Head of caudate nucleus (tissue), 42 donors: ENCODE measurements at regions not wholly inside any gene's neighbourhood (a gene's known extent, or its start where the extent isn't known, plus 50 kb on each side); places are given as distances from the start of the nearest gene placed in this dataset.
"Not testable (repeated sequence)": the region's sequence is repeated elsewhere in the genome, so short reads cannot be mapped to it uniquely, and the experiment has no call there.

Experiments
- DNase-seq, 42 donors: peaks; one replicate each; pipeline versions ENCODE4 v3.0.0 to v3.0.0-alpha.2; 2020 to 2021; ENCODE audit warnings: mixed read lengths in 7 of 42
- intact Hi-C: fragments of 100-400 bp; cut with DNase I; formaldehyde crosslinking; loops from one replicate; pipeline ENCODE4 v1.15.0; 2022

DNA sequence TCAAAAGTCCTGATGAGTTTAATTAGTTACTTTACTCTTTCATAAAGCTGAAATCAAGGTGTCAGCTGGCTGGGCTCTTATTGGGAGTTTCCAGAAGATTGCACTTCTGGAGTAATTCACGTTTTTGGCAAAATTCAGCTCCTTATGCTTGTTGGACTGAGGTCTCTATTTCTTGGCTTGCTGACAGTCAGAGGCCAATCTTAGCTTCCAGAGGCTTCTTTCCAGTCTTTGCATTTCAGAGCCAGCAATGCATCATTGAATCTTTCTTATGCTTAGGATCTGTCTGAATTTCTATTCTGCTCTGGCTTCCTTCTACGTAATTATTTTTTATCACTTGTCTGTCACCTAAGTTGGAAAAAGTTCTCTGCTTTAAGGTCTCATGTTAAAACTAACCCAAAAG lies 91.4 kb upstream of the SYN3 start:
- DNase-seq, result no peak
- intact Hi-C loops, result no loop called here

DNA sequence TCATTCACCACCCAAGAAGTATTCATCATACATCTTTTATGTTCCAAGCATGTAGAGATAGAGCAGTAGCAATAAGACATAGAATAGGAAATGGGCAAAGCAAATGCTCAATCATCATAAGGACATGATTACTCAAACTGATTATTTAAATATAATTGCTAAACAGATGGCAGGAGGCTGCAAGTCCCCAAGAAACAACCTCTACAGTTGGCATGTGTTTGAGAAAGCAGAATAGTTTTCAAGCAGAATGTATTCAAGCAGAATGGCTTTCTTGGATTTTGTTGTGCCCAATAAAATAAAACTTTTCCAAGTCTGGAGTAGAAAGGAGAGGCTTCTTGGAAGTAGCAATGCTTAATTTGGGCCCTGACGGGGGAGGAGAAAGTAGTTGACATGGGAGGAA lies 86.5 kb upstream of the SYN3 start:
- DNase-seq, result no peak
- intact Hi-C loops, result no loop called here

DNA sequence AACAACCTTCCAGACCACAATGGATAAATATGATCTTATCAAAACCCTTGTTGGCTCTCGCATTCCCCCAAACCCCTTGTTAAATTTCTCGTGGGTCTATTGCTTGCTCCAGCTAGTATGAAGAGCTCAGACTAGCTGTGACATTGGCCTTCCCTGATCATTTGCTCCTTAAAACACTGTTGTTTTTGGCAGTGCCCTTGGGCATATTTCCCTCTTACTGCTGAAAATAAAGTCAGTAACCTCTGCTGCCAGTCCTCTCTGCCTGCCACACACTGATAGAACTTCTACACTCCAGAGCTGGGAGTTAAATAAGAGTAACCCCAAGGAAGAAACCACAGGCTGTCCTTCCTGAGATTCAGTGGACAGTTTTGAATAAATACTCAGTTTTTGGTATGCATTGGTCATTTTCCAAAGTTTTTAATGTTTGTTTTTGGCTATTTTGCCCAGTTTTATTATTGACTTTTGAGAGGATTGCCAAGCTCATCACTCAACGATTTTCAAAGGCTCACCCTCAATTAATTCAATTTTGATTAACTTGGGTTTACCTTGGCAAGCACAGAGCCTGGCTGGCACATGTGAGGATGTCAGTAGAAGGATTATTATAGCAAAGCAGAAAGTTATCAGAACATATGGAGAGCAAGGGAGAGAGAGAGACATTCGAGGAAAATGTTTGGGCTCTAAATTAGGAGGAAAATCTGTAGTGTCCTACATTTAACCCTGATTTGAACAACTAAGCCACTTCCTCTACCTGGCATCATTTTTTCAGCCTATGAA lies 84.3 kb upstream of the SYN3 start:
- DNase-seq, result no peak
- intact Hi-C loops, result no loop called here

DNA sequence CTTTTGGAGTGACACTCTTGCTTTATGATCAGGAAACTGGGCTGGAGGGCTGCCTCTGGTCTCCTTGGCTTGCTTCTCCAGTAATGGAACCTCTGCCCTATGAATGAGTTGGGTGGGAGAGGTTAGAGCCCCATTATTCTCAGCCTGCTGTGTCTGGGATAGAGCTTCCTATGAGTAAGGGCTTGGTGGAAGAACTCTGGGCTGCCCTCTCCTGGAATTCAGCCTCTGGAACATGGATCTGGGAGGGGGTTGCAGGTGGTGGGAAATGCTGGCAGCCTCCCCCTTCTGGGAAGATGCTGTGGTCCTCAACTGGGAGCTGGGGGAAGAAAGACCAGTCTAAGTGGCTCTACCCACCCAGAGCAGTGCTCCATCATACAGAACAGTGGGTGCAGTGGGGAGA lies 81.8 kb upstream of the SYN3 start:
- intact Hi-C loops, result no loop called here
- no peak for DNase-seq

DNA sequence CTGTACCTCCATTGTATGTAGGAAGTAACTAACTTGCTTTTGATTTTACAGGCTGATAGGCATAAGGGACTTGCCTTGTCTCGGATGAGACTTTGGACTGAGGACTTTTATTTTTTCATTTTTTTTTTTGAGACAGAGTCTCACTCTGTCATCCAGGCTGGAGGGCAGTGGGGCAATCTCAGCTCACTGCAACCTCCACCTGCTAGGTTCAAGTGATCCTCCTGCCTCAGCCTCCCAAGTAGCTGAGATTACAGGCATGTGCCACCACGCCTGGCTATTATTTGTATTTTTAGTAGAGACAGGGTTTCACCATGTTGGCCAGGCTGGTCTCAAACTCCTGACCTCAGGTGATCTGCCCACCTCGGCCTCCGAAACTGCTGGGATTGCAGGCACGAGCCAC lies 80.2 kb upstream of the SYN3 start:
- DNase-seq, intact Hi-C loops: not testable (repeated sequence)

DNA sequence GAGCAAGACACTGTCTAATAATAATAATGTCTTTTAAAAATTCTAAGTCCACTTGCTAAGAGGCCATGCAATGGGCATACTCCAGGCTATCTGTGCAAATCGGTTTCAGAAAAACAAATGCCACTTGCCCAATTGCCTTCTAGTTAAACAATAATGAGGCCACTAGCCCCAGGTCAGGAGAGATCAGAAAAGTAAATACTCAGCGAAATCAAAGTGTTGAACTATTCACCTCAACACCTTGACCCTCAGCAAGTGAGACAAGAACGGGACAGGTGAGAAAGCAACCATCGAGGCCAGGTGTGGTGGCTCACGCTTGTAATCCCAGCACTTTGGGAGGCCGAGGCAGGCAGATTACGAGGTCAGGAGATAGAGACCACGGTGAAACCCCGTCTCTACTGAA lies 72.3 kb upstream of the SYN3 start:
- intact Hi-C loops, result no loop called here
- DNase-seq, result no peak

DNA sequence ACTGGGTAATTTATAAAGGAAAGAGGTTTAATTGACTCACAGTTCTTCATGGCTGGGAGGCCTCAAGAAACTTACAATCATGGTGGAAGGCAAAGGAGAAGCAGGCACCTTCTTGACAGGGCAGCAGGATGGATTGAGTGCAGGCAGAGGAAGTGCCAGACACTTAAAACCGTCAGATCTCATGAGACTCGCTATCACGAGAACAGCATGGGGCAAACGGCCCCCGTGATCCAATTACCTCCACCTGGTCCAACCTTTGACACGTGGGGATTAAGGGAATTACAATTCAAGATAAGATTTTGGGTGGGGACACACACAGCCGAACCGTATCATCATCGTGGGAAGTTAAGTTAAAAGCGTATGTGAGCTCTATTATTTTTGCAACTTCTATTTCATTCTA lies 71.4 kb upstream of the SYN3 start:
- DNase-seq, result no peak
- intact Hi-C loops, result no loop called here

DNA sequence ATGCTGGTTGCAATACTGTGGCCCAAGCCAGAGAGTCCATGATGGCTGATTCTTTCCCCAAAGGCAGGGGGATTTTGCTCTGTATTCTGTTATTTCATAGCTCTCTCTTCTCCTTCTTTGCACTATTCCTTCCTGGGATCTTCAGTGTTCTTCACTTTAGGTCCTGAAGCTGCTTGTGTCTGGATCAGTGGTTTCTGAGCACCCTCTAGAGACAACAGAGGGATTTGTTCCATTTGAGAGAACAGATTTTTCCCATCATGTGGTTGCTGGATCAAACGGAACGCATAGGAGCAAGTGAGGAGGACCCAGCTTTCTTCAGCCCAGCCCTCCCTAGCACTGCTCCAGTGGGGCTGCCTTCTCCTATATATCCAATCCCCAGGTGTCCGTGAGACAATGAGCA lies 68.7 kb upstream of the SYN3 start:
- intact Hi-C loops, result no loop called here
- DNase-seq, result peak in 13 of 42 donors; percentile 2 to 66 (median 21)

GRCh38 chr22:33124471-33124870 lies 66.3 kb upstream of the SYN3 start:
- intact Hi-C loops, result no loop called here
- DNase-seq, result no peak

GRCh38 chr22:33122439-33122838 lies 64.3 kb upstream of the SYN3 start:
- intact Hi-C loops, result not testable (repeated sequence)

DNA sequence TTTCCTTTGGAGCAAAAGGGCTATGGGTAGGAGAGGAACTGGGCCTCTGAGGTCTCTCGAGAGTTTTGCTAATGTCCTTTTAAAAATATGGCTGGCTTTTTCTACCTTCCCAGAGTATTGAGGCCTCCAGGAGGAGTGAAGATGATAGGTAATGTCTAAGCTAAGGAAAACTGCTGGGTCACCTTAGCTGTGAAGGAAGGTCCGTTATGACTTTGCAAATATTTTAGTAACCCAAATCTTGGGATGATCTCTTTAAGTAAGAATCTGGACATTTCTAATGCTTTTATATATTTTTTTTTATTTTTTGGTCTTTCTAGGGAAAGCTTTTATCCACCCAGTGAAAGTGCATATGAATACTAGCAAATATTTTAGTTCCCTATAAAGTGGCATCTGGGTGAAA lies 60.9 kb upstream of the SYN3 start:
- intact Hi-C loops, result no loop called here
- no peak for DNase-seq

More at GRCh38 chr22:33122439-33122838, 64.3 kb upstream of the SYN3 start:
- not testable (repeated sequence) for DNase-seq

DNA sequence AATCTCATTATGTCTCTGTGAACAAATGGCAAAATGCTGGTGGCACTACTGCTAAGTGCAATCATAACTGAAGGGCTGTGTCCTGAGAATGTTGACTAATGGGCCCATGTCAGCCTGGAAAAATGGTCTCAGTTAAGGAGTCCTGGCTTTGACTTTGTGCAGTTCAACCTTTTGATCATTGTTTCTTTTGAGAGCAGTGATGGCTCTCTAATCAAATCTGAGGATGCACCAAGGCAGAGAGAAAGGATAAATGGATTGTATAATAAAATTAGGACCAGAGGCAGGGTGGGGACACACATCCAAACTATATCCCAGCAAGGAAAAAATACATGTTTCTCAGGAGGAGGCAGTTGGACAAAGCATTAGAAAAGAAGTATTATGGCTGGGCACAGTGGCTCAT lies 59.6 kb upstream of the SYN3 start:
- intact Hi-C loops, result no loop called here
- no peak for DNase-seq

GRCh38 chr22:33116841-33117547 lies 58.8 kb upstream of the SYN3 start:
- peak in 2 of 42 donors; percentile 7 to 9 for DNase-seq
- intact Hi-C loops, result no loop called here

DNA sequence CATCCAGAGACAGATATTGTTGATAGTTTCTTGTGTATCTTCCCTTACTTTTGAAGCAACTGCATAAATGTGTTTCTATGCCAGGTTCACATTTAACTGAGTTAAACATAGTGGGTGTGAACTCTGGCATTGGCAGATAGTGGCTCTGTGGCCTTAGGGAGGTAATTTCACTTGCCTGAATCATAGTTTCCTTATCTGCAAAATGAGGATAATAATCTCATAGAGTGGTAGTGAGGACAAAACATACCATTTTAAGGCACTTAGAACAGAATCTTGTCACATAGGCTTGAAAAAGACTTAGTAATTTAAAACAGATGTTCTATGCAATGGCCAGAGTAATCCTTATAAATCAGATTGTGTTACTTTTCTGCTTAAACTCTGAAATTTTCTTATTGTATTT lies 56.4 kb upstream of the SYN3 start:
- intact Hi-C loops, result no loop called here

DNA sequence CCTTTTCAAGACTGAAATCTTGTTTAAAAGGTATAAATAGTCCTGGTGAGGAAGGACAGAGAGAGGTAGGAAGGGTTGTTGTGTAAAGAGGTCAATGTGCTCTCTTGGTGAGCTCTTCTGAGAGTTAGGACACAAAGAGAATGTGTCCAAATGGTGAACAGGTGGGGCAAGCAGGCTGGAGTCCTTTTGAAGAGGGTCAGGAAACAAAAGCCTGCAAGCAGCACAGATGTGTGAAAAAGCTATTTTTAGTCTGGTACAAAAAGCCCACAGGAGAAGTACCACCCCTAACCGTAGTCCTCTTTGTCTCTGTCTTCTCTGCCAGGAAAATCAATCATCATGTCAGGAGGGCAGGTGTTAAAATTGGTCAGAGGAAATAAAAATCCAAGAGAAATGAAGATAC lies 54.4 kb upstream of the SYN3 start:
- intact Hi-C loops, result no loop called here
- no peak for DNase-seq

More for the DNA sequence above, 56.4 kb upstream of the SYN3 start:
- no peak for DNase-seq

DNA sequence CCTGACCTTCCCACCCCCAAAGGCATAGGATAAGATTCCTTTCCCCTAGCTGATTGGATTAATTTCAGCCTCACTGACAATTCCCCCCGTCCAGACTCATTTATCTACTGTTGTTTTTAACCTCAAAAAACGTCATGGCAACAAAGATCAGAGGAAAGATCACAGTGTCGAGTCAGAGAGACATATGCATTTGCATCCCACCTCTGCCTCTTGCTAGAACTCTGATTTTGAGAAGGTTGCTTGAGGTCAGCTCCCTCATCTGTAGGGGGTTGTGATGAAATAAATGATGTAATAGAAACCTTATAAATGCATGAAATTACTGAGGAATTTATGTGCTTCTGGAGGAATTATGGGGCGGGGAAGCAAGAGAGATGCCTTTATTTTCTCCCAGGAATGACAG lies 53.3 kb upstream of the SYN3 start:
- no peak for DNase-seq
- intact Hi-C loops, result no loop called here

DNA sequence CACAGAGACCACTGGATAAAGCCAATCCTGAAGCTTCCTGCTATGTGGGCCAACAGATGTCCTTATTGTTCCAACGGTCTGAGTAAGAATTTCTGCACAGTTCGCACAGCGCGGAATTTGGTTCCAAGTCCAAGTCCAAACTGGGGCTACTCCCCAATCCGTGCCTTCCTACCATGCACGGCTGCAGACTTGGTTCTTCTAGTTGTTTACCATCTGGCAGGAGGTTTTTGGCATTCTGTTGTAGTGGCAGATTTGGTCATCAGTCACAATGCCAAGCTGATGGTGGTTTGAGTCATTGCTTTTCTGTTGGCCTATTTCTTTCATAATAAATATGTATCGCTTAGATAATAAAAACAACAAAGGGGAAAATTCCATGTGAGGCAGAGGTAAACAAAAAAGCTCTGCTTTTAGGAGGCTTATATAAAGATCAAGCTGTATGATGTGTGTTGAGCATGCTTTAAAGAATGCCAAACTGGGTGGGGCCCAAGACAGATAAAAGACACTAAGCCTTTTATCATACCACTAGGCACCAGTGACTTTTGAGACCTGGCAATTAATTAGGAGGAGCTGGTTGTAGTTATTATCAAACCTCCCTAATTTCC lies 52.5 kb upstream of the SYN3 start:
- peak in 1 of 42 donors; percentile 3 for DNase-seq
- intact Hi-C loops, result no loop called here

DNA sequence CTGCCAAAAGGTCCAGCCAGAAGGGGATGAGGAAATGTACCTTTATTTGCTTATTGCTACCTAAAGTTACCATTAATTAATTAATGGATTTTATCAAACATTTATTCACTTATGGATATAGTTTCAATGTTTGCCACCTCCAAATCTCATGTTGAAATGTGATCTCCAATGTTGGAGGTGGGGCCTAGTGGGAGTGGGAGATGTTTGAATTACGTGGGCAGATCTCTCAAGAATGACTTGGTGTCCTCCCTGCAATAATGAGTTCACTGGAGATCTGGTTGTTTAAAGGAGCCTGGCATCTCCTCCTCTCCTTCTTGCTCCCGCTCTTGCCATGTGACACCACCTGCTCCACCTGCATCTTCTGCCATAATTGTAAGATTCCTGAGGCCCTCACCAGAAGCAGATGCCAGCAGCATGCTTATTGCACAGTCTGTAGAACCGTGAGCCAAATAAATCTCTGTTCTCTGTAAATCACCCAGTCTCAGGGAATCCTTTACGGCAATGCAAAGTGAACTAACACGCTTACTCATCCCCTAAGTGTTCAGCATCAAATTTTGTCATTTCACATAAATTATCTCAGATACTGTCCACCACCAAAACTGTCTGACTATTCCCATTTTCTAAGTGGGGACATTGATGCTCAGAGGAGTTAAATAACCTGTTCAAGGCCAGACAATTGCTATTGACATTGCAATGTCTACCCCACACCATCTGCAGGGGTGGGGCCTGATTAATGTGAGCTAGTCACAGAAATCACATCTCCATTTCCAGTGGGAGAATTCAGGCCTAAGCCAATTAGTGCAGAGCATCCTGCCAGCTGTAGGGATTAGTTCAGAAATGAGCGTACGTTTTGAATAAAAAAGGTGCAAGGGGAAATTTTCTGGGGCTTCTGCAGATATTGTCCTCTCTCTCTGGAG lies 51.6 kb upstream of the SYN3 start:
- no peak for DNase-seq
- intact Hi-C loops, result no loop called here

DNA sequence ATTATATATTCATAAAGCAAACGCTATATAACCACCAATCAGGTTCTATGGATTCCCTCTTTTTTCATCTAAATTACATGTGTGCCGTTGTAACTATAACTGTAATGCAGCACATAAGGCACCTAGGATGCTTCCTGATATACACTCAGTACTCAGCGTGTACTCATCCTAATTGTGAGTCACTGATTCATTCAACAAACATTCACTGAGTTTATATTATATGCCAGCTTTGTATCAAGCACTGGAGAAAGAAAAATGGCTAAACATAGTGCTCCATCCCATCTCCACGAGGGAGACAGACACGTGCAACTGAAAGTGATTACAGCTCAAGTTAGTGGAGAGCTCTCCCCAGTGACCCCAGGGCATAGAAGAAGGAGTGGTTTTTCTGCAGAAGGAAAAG lies 49.9 kb upstream of the SYN3 start:
- no peak for DNase-seq
- intact Hi-C loops, result no loop called here
